ENCODE measurements at regions not wholly inside any gene's neighbourhood (a gene's known extent, or its start where the extent isn't known, plus 50 kb on each side); places are given as distances from the start of the nearest gene placed in this dataset.

DNA sequence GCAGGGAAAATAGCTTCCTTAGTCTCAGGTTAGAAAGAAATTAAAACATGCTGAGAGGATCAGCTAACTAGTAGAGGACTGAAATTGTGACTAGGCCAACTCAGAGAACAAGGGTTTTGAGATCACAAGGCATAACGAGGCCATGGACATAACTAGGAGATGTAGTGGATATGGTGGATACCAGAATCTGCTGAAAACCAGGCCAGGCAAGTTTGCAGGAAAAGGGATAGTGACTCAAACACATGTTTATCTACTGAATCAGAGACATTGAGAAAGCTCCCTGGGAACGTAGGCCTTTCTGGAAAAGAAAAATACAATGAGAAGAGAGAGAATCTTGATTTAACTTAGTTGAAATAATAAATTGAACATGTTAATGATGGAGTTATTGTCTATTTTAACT lies 326.5 kb upstream of the GBE1 start:
- Histone ChIP-seq H3K9me3 (no peaks in the 10 kb centered on the region), H3K27me3 (no peaks in the 10 kb centered on the region), H3K36me3 (no peaks in the 10 kb centered on the region), H3K27ac (no peak overlapping the region), H3K4me1 (no peaks in the 10 kb centered on the region), H3K4me3 (no peak overlapping the region)
- ATAC-seq, result no peak
- no peak for DNase-seq
- TF ChIP-seq, protein P1, sequence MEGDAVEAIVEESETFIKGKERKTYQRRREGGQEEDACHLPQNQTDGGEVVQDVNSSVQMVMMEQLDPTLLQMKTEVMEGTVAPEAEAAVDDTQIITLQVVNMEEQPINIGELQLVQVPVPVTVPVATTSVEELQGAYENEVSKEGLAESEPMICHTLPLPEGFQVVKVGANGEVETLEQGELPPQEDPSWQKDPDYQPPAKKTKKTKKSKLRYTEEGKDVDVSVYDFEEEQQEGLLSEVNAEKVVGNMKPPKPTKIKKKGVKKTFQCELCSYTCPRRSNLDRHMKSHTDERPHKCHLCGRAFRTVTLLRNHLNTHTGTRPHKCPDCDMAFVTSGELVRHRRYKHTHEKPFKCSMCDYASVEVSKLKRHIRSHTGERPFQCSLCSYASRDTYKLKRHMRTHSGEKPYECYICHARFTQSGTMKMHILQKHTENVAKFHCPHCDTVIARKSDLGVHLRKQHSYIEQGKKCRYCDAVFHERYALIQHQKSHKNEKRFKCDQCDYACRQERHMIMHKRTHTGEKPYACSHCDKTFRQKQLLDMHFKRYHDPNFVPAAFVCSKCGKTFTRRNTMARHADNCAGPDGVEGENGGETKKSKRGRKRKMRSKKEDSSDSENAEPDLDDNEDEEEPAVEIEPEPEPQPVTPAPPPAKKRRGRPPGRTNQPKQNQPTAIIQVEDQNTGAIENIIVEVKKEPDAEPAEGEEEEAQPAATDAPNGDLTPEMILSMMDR (IDR thresholded peaks at IDR 0.05), result no peak
- intact Hi-C loops (cut with DNase I), result no loop called here

- no peak overlapping the region for H3K4me3 ChIP-seq
- intact Hi-C loops (cut with DNase I), result no loop called here
- H3K9me3 ChIP-seq, result no peaks in the 10 kb centered on the region
- ATAC-seq (no peak), DNase-seq (no peak)
- H3K36me3 ChIP-seq, result no peaks in the 10 kb centered on the region
- no peaks in the 10 kb centered on the region for H3K27me3 ChIP-seq
- TF ChIP-seq, protein P1 (IDR thresholded peaks at IDR 0.05), result no peak
- no peaks in the 10 kb centered on the region for H3K4me1 ChIP-seq
- no peak overlapping the region for H3K27ac ChIP-seq
Observed at GRCh38 chr3:82085851-82086475, 324.5 kb upstream of the GBE1 start.

GRCh38 chr3:82085356-82085755 lies 323.9 kb upstream of the GBE1 start:
- Histone ChIP-seq H3K27me3 (no peaks in the 10 kb centered on the region), H3K27ac (no peak overlapping the region), H3K9me3 (no peaks in the 10 kb centered on the region), H3K4me1 (no peaks in the 10 kb centered on the region), H3K4me3 (no peak overlapping the region), H3K36me3 (no peaks in the 10 kb centered on the region)
- DNase-seq (no peak), ATAC-seq (no peak)
- TF ChIP-seq, protein P1 (IDR thresholded peaks at IDR 0.05), result no peak
- intact Hi-C loops (cut with DNase I), result no loop called here

DNA sequence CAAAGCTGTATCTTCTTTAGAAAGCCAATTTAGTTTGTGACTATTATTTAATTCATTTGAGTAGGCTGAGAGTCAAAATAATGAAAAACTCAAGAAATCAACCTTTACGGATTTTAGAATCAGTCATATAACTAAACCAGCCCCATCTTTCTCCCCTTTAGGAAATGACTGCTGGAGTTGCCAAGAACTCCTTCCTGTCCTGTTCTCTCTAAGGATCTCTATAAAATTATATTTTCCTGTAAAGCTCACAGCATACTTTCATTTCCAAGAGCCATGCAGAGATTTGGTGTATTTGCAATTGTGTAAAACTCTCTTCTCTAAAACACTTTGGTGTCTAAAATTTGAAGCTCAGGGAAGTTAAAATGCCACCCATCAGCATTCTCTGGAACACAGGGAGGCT lies 323.4 kb upstream of the GBE1 start:
- TF ChIP-seq, protein P1 (IDR thresholded peaks at IDR 0.05), result no peak
- H3K27ac ChIP-seq, result no peak overlapping the region
- no peak for DNase-seq
- no peaks in the 10 kb centered on the region for H3K36me3 ChIP-seq
- no peaks in the 10 kb centered on the region for H3K9me3 ChIP-seq
- no peak for ATAC-seq
- H3K27me3 ChIP-seq, result no peaks in the 10 kb centered on the region
- H3K4me1 ChIP-seq, result no peaks in the 10 kb centered on the region
- intact Hi-C loops (cut with DNase I), result no loop called here
- no peak overlapping the region for H3K4me3 ChIP-seq

GRCh38 chr3:82082796-82083195 lies 321.4 kb upstream of the GBE1 start:
- H3K27ac ChIP-seq, result no peak overlapping the region
- DNase-seq, result no peak
- intact Hi-C loops (cut with DNase I), result no loop called here
- H3K27me3 ChIP-seq, result no peaks in the 10 kb centered on the region
- no peaks in the 10 kb centered on the region for H3K9me3 ChIP-seq
- H3K4me1 ChIP-seq, result no peaks in the 10 kb centered on the region
- TF ChIP-seq, protein P1 (IDR thresholded peaks at IDR 0.05), result no peak
- no peaks in the 10 kb centered on the region for H3K36me3 ChIP-seq
- ATAC-seq, result no peak
- no peak overlapping the region for H3K4me3 ChIP-seq

DNA sequence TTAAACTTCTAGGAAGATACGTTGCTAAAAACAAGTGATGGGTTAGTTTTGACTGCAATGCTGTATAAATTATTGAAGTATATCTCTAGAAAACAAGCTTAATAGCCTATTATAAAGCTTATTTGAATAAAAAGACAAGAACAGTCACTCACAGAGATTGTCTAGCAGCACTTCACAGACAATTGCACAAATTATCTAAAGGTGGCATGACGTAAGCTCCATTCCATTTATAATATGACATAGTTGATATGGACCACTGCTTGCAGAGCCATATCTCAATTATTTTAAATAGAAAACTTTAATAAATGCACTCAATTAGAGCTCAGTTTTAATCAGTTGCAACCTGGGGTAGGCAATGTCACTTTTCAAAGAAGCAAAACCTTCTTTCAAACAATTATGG lies 319.9 kb upstream of the GBE1 start:
- TF ChIP-seq, protein P1 (IDR thresholded peaks at IDR 0.05), result no peak
- intact Hi-C loops (cut with DNase I), result no loop called here

More for the DNA sequence above, 319.9 kb upstream of the GBE1 start:
- DNase-seq (no peak), ATAC-seq (no peak)
- Histone ChIP-seq H3K27ac (no peak overlapping the region), H3K4me1 (no peaks in the 10 kb centered on the region), H3K36me3 (no peaks in the 10 kb centered on the region), H3K27me3 (no peaks in the 10 kb centered on the region), H3K4me3 (no peak overlapping the region), H3K9me3 (no peaks in the 10 kb centered on the region)
